ENCODE measurements at regions not wholly inside any gene's neighbourhood (a gene's known extent, or its start where the extent isn't known, plus 50 kb on each side); places are given as distances from the start of the nearest gene placed in this dataset.

GRCh38 chr20:23135449-23136420 lies 49.6 kb upstream of the CD93 start:
- Mint-ChIP-seq H3K36me3 (no peaks in the 10 kb centered on the region), H3K9me3 (no peaks in the 10 kb centered on the region), H3K27me3 (ENCODE audit: low read depth in 3 of 3) (peaks cover 0 to 2% (median 0%) of the 10 kb centered on the region in 3 donors), H3K4me1 (no peaks in the 10 kb centered on the region), H3K27ac (no peak overlapping the region), H3K4me3 (no peak overlapping the region)
- no peak for DNase-seq
